Eye (tissue), 1 donor: ENCODE measurements at regions not wholly inside any gene's neighbourhood (a gene's known extent, or its start where the extent isn't known, plus 50 kb on each side); places are given as distances from the start of the nearest gene placed in this dataset.
"Not testable (repeated sequence)": the region's sequence is repeated elsewhere in the genome, so short reads cannot be mapped to it uniquely, and the experiment has no call there.

Experiments used
- DNase-seq: peaks from one replicate; pipeline ENCODE4 v3.0.0-alpha.2; 2015

GRCh38 chr2:185891403-185891802 is 152.8 kb downstream of the FSIP2 start:
- DNase-seq = no peak

- no peak for DNase-seq
These were observed 153.3 kb downstream of the FSIP2 start for GRCh38 chr2:185891804-185892411.

- DNase-seq = no peak
These were observed 153.9 kb downstream of the FSIP2 start for GRCh38 chr2:185892484-185892883.

GRCh38 chr2:185894223-185894622 is 155.6 kb downstream of the FSIP2 start:
- no peak for DNase-seq

GRCh38 chr2:185895828-185896693 is 157.5 kb downstream of the FSIP2 start:
- DNase-seq = no peak

GRCh38 chr2:185899366-185899765 is 160.8 kb downstream of the FSIP2 start:
- DNase-seq = no peak

- no peak for DNase-seq
These were observed 180.6 kb downstream of the FSIP2 start for GRCh38 chr2:185919155-185919554.

GRCh38 chr2:185921048-185921756 is 182.6 kb downstream of the FSIP2 start:
- DNase-seq = no peak

GRCh38 chr2:185934232-185934631 is 195.6 kb downstream of the FSIP2 start:
- DNase-seq = no peak

GRCh38 chr2:185939858-185940257 is 201.3 kb downstream of the FSIP2 start:
- no peak for DNase-seq

GRCh38 chr2:185942855-185943254 is 204.3 kb downstream of the FSIP2 start:
- DNase-seq = no peak

GRCh38 chr2:185947722-185948121 is 209.1 kb downstream of the FSIP2 start:
- peak; percentile 17 for DNase-seq

GRCh38 chr2:185952100-185952499 is 213.5 kb downstream of the FSIP2 start:
- DNase-seq = no peak

- no peak for DNase-seq
These were observed 215.8 kb downstream of the FSIP2 start for GRCh38 chr2:185954389-185954788.

GRCh38 chr2:185955050-185955449 is 216.4 kb downstream of the FSIP2 start:
- DNase-seq = no peak

- DNase-seq = no peak
These were observed 228.7 kb downstream of the FSIP2 start for GRCh38 chr2:185967335-185967734.

GRCh38 chr2:185970148-185970852 is 231.7 kb downstream of the FSIP2 start:
- no peak for DNase-seq

GRCh38 chr2:185978634-185979407 is 240.2 kb downstream of the FSIP2 start:
- DNase-seq = no peak

- DNase-seq = peak; percentile 13
These were observed 241.0 kb downstream of the FSIP2 start for GRCh38 chr2:185979546-185980071.

GRCh38 chr2:185980944-185981343 is 242.3 kb downstream of the FSIP2 start:
- DNase-seq = no peak

- DNase-seq = no peak
These were observed 246.1 kb downstream of the FSIP2 start for GRCh38 chr2:185984670-185985069.

GRCh38 chr2:185988907-185989306 is 250.3 kb downstream of the FSIP2 start:
- DNase-seq = not testable (repeated sequence)
